RWPE1 (cell line): ENCODE measurements at regions not wholly inside any gene's neighbourhood (a gene's known extent, or its start where the extent isn't known, plus 50 kb on each side); places are given as distances from the start of the nearest gene placed in this dataset.
"Not testable (repeated sequence)": the region's sequence is repeated elsewhere in the genome, so short reads cannot be mapped to it uniquely, and the experiment has no call there.

Source experiments
- CTCF ChIA-PET: fragments of 350-600 bp; sonication (Branson Sonifier 250); formaldehyde crosslinking; extraction: SDS; loops from one replicate; lab custom pipeline; 2021; lab: Yijun Ruan, JAX
- POLR2A ChIA-PET: fragments of 400-600 bp; formaldehyde crosslinking; extraction: SDS; loops from one replicate; lab custom pipeline; 2020; ENCODE audit warnings: antibody characterized with exemption; ENCODE audit not compliant: low non-redundant PET; lab: Yijun Ruan, JAX
- DNase-seq: peaks from one replicate; pipeline ENCODE4 v3.0.0; 2012; ENCODE audit warnings: low spot score
- H3K27ac ChIP-seq: fragments of 450-650 bp; 2 replicates; pipeline ENCODE4 v1.5.1; 2017

- DNase-seq, CTCF ChIA-PET, POLR2A ChIA-PET: not testable (repeated sequence)
- peak overlapping the region; percentile 61 for H3K27ac ChIP-seq
These were observed 346.0 kb downstream of the BCL2L11 start for GRCh38 chr2:111466744-111467143.

GRCh38 chr2:111470924-111471323, 350.2 kb downstream of the BCL2L11 start:
- POLR2A ChIA-PET, CTCF ChIA-PET, H3K27ac ChIP-seq: not testable (repeated sequence)

GRCh38 chr2:111471791-111472530, 351.2 kb downstream of the BCL2L11 start:
- POLR2A ChIA-PET, H3K27ac ChIP-seq, DNase-seq, CTCF ChIA-PET: not testable (repeated sequence)

More at GRCh38 chr2:111470924-111471323, 350.2 kb downstream of the BCL2L11 start:
- not testable (repeated sequence) for DNase-seq

DNA sequence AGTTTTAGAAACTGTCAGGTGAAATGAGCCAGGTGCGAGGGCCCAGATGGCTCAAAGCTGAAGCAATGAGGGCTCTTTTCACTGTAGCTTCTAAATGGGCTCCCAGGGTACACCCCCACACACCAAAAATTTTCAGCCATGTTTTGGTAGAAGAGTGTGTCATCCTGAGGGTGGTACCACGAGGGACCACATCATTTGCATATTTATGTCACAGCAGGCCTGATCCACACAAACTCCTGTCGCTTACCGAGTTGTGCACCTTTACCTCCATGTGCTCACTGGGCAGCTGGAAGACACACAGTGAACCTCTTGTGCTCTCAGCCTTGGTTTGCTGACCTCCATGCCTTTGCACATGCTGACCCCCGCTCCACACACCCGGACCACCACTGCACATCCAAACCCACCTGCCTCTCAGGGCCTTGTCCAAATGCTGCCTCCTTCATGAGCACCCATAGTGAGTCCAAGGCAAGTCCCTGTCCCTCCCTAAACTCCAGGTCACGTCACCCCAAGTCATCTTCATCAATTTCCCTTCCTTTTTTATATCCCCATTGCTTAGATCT, 352.2 kb downstream of the BCL2L11 start:
- CTCF ChIA-PET, POLR2A ChIA-PET, DNase-seq: not testable (repeated sequence)
- peak overlapping the region; percentile 57 for H3K27ac ChIP-seq

DNA sequence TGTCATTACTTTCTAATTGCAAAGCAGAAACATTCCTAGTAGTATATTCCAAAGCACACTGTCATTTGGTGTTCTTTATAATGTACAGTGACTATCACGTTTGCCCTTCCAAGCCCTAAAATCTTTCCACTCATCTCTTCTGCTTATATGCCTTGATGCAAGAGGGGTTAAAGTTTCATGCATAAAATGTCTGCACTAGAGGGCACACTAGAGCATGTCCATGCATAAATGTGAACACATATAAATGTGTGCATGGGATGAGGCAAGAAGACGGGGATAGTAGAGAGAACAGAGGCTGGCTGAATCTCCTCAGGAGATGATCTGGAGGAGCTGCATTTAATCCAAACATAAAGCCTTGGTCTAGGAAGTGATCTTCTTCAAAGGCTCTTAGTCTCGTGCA, 352.8 kb downstream of the BCL2L11 start:
- POLR2A ChIA-PET, DNase-seq, CTCF ChIA-PET, H3K27ac ChIP-seq: not testable (repeated sequence)

DNA sequence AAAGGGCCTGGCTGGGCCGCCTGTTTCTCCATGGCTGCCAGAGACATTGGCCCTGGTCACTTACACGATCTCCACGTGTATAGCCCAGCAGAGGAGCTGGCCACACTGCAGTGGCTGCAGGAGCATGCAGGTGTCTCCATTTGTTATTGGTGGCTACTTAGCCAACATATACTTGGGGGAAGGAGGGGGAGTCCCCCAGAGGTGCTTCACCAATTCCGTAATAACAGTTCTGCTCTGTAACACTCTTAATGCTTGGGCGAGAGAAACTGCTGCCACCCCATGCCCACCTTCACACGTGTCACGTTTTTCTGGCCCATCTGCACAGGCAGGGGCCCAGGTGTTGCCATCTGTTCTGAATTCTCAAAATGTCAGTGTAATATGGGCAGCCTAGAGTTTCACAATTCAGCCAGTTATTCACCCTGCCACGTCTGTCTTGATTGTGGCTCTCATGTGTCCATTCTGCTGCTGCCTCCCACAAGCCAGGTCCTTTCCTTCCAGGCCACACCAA, 353.5 kb downstream of the BCL2L11 start:
- peak overlapping the region; percentile 28; the same call in 1 of the 2 replicates for H3K27ac ChIP-seq
- CTCF ChIA-PET, DNase-seq, POLR2A ChIA-PET: not testable (repeated sequence)

DNA sequence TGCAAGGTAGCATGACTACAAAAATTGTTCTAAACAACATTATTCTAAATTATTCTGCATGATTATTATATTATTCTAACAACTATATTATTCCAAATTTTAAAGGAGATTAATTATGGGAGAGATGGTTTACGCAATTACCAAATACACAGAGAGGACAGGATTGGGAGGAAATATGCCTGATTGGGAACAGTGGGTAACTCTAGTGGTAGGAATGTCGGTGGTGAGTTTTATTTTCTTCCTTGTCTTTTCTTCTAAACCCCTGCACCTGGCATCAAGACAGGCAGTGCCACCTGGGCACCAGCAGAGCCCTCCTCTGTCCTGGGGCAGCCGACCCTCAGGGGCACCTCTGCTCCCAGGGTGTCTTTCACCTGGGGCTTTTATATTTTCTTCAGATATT, 357.6 kb downstream of the BCL2L11 start:
- DNase-seq, CTCF ChIA-PET, POLR2A ChIA-PET, H3K27ac ChIP-seq: not testable (repeated sequence)

DNA sequence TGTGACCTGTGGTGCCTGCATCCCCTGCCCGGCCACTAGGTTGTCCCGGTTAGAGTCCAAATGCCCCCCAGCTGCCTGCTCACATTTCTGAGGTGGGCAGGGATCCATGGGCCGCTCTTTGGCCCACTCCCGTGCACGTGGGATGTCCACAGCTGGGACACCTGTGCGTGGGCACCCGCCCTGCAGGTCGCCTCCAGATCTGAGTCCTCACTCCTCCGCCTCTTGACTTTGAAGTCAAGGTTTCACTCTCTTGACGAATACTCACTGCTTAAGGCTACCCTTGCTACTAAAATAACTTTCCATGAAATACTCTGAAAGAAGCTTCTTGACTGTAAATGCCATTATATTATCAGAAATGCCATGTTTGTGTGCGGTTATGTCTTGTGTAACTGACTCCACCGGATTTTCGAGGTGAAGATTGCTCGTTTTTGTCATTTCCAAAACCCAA, 358.2 kb downstream of the BCL2L11 start:
- CTCF ChIA-PET, POLR2A ChIA-PET, H3K27ac ChIP-seq, DNase-seq: not testable (repeated sequence)

DNA sequence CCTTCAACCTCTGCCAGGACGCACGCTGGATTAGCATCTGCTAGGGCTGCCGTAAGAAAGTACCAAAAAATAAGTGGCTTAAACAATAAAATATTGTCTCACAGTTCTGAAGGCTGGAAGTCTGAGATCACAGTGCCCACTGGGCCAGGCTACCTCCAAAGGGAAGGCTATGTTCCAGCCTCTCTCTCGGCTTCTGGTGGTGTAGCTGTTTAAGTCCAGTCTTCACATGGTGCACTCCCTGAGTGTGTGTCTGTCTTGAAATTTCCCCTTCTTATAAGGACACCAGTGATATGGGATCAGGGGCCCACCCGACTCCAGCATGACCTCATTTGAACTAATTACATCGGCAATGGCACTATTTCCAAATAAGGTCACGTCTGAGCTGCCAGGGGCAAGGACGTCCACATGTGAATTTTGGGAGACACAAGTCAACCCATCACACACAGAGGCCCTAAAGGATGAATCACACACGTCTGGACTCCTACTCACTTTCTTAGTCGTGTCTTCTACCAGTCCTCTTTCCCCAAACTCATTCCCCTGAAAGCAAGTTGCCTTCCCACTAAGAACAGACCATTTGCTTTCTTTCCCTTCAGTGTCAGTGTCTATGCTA, 359.4 kb downstream of the BCL2L11 start:
- CTCF ChIA-PET, POLR2A ChIA-PET, DNase-seq: not testable (repeated sequence)
- peak overlapping the region; percentile 42 for H3K27ac ChIP-seq

GRCh38 chr2:111480633-111481032, 359.9 kb downstream of the BCL2L11 start:
- peak overlapping the region; percentile 42 for H3K27ac ChIP-seq
- DNase-seq, POLR2A ChIA-PET, CTCF ChIA-PET: not testable (repeated sequence)

GRCh38 chr2:111481219-111481618, 360.5 kb downstream of the BCL2L11 start:
- CTCF ChIA-PET, POLR2A ChIA-PET, DNase-seq: not testable (repeated sequence)
- H3K27ac ChIP-seq, result peak overlapping the region; percentile 35

DNA sequence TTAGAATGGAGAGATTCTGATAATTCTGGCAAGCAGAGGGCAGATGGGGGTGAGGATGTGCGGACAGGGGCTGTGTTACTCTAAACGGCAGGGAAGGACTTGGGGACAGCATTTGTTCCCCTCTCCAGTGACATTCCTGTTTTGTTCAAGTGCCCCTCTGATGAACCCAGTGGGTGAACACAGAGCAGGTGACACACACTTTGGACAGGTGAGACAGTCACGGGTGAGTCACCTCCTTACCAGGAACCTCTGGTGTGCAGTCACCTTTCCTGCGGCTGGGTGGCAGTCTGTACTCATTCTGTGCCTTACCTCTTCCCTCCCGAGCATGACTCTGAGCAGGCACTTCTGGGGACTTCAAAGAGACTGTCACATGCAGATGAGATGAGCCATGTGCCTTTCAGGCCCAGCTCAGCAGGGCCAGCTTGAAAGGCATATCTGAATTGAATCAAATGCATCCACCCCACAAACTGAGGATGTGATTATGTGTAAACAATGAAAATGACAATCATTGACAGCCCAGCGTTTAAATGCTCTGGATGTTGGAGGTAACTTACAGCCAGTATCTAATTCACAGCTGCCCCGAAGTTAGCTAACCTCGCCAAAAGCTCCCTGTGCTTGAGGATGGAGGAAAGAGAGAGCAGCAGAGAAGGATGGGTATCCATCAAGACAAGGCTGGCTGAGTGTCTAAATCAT, 362.4 kb downstream of the BCL2L11 start:
- POLR2A ChIA-PET, H3K27ac ChIP-seq, DNase-seq: not testable (repeated sequence)
- CTCF ChIA-PET, result interaction anchor here (0.6 to 1.0 kb wide), 2 partner anchors 216 to 568 kb away, joined by 3 read pairs; no protein-coding TSS in a partner anchor

GRCh38 chr2:111484097-111484496, 363.4 kb downstream of the BCL2L11 start:
- POLR2A ChIA-PET, DNase-seq: not testable (repeated sequence)
- H3K27ac ChIP-seq, result peak overlapping the region; percentile 57
- CTCF ChIA-PET, result interaction anchor here (1.0 kb wide), 1 partner anchor 215 kb away, joined by 3 read pairs; no protein-coding TSS in a partner anchor

DNA sequence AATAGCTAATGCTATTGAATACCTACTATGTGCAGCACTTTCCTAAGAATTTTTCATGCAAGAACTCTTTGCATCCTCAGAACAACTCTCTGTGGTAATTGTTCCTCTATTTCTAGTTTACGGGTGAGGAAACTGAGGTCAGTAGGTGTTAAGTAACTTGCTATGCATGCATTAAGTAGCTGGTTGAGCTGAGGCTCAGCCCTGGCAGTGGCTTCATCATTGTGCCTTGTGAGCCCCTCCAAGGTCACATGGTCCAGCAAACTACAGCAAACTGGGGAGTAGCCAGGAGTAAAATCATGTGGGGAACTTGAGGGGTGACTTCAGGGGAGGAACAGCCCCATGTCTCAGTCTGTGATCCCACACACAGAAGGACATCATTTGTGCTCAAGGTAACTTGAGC, 365.2 kb downstream of the BCL2L11 start:
- CTCF ChIA-PET, POLR2A ChIA-PET, DNase-seq, H3K27ac ChIP-seq: not testable (repeated sequence)

DNA sequence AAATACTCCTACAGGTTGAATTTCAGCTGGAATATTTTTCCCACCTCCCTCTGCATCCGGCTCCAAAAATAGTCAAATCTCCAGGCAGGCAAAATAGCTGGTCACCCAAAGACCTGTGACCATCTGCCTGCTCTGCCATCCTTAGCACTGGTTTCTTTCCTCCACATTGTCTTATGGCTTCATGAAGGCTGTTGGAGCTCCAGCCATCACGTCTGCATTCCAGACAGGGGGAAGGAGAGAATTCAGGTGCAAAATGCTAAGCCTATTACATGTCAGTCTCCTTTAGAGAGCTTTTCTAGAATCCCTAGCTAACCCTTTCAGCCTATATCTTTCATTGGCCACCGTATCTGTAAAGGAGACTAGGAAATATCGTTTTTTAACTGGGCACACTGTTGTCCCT, 367.7 kb downstream of the BCL2L11 start:
- DNase-seq, CTCF ChIA-PET, H3K27ac ChIP-seq, POLR2A ChIA-PET: not testable (repeated sequence)

- CTCF ChIA-PET, DNase-seq, H3K27ac ChIP-seq, POLR2A ChIA-PET: not testable (repeated sequence)
These were observed 368.7 kb downstream of the BCL2L11 start for GRCh38 chr2:111489460-111489859.
